Effector memory CD8-positive, alpha-beta T cell (primary cell): ENCODE measurements at regions not wholly inside any gene's neighbourhood (a gene's known extent, or its start where the extent isn't known, plus 50 kb on each side); places are given as distances from the start of the nearest gene placed in this dataset.
A peak's percentile ranks its signal among the peaks of the same experiment; 100 is the strongest.

ENCODE experiments used
- ATAC-seq: fragments of 150-1000 bp; cut with Tn5 transposase; replicated peaks from 2 replicates; pipeline ENCODE4 v1.10.0; 2021; ENCODE audit warnings: mild to moderate bottlenecking, moderate library complexity
- DNase-seq, 3 experiments: peaks; one replicate each; pipeline ENCODE4 v3.0.0; 2021
- H3K27ac Mint-ChIP-seq, 2 donors: one replicate each; pipeline ENCODE4 v1.8.0; 2022; ENCODE audit warnings: mild to moderate bottlenecking in 2 of 2, mixed read lengths in 2 of 2, moderate library complexity in 2 of 2
- H3K27me3 Mint-ChIP-seq, 2 donors: one replicate each; pipeline ENCODE4 v1.8.0; 2022; ENCODE audit warnings: mixed read lengths in 2 of 2
- H3K36me3 Mint-ChIP-seq: one replicate; pipeline ENCODE4 v1.8.0; 2022; ENCODE audit warnings: mild to moderate bottlenecking, moderate library complexity, mixed read lengths; ENCODE audit not compliant: insufficient read depth
- H3K4me1 Mint-ChIP-seq, 2 donors: one replicate each; pipeline ENCODE4 v1.8.0; 2022; ENCODE audit warnings: low read depth in 2 of 2, mixed read lengths in 2 of 2
- H3K4me3 Mint-ChIP-seq, 2 donors: one replicate each; pipeline ENCODE4 v1.8.0; 2022; ENCODE audit warnings: mild to moderate bottlenecking in 2 of 2, mixed read lengths in 2 of 2, moderate library complexity in 2 of 2
- H3K9me3 Mint-ChIP-seq, 2 donors: one replicate each; pipeline ENCODE4 v1.8.0; 2022; ENCODE audit warnings: mixed read lengths in 2 of 2

- Mint-ChIP-seq H3K27ac (no peak overlapping the region), H3K9me3 (no peaks in the 10 kb centered on the region), H3K4me1 (no peaks in the 10 kb centered on the region), H3K36me3 (no peaks in the 10 kb centered on the region), H3K4me3 (no peak overlapping the region), H3K27me3 (peaks cover 0 to 4% of the 10 kb centered on the region in 2 donors)
- no peak for ATAC-seq
- DNase-seq: no peak
These were observed 103.9 kb upstream of the TMEM132D start for GRCh38 chr12:130007771-130008170.

GRCh38 chr12:130008241-130008640, 104.4 kb upstream of the TMEM132D start:
- no peak overlapping the region for H3K4me3 Mint-ChIP-seq
- H3K9me3 Mint-ChIP-seq: no peaks in the 10 kb centered on the region
- H3K27me3 Mint-ChIP-seq: peaks cover 0 to 4% of the 10 kb centered on the region in 2 donors
- ATAC-seq (no peak), DNase-seq (no peak)
- no peaks in the 10 kb centered on the region for H3K4me1 Mint-ChIP-seq
- no peaks in the 10 kb centered on the region for H3K36me3 Mint-ChIP-seq
- H3K27ac Mint-ChIP-seq: no peak overlapping the region

GRCh38 chr12:130009961-130010360, 106.1 kb upstream of the TMEM132D start:
- Mint-ChIP-seq H3K4me1 (no peaks in the 10 kb centered on the region), H3K4me3 (no peak overlapping the region), H3K9me3 (no peaks in the 10 kb centered on the region), H3K27me3 (peaks cover 0 to 4% of the 10 kb centered on the region in 2 donors), H3K27ac (no peak overlapping the region), H3K36me3 (no peaks in the 10 kb centered on the region)
- DNase-seq (no peak), ATAC-seq (no peak)

GRCh38 chr12:130011611-130012385, 108.0 kb upstream of the TMEM132D start:
- H3K9me3 Mint-ChIP-seq: no peaks in the 10 kb centered on the region
- ATAC-seq: no peak
- H3K4me3 Mint-ChIP-seq: no peak overlapping the region
- H3K27ac Mint-ChIP-seq: no peak overlapping the region
- H3K36me3 Mint-ChIP-seq: no peaks in the 10 kb centered on the region
- no peaks in the 10 kb centered on the region for H3K4me1 Mint-ChIP-seq
- DNase-seq: no peak
- H3K27me3 Mint-ChIP-seq: peaks cover 0 to 4% of the 10 kb centered on the region in 2 donors

- Mint-ChIP-seq H3K27ac (no peak overlapping the region), H3K4me3 (no peak overlapping the region), H3K36me3 (no peaks in the 10 kb centered on the region), H3K27me3 (peaks cover 0 to 4% of the 10 kb centered on the region in 2 donors), H3K9me3 (no peaks in the 10 kb centered on the region), H3K4me1 (no peaks in the 10 kb centered on the region)
- DNase-seq: peak; percentile 5 to 6 (median 5)
- no peak for ATAC-seq
These were observed 110.1 kb upstream of the TMEM132D start for GRCh38 chr12:130013771-130014484.

GRCh38 chr12:130014485-130014807, 110.6 kb upstream of the TMEM132D start:
- Mint-ChIP-seq H3K4me1 (no peaks in the 10 kb centered on the region), H3K4me3 (no peak overlapping the region), H3K27ac (no peak overlapping the region), H3K36me3 (no peaks in the 10 kb centered on the region), H3K27me3 (peaks cover 0 to 4% of the 10 kb centered on the region in 2 donors), H3K9me3 (no peaks in the 10 kb centered on the region)
- no peak for DNase-seq
- no peak for ATAC-seq

- DNase-seq: no peak
- Mint-ChIP-seq H3K4me1 (no peaks in the 10 kb centered on the region), H3K4me3 (no peak overlapping the region), H3K36me3 (no peaks in the 10 kb centered on the region), H3K9me3 (no peaks in the 10 kb centered on the region), H3K27me3 (no peaks in the 10 kb centered on the region), H3K27ac (no peak overlapping the region)
- ATAC-seq: no peak
These were observed 112.4 kb upstream of the TMEM132D start for GRCh38 chr12:130016194-130016593.

- DNase-seq (no peak), ATAC-seq (no peak)
- Mint-ChIP-seq H3K4me3 (no peak overlapping the region), H3K27me3 (no peaks in the 10 kb centered on the region), H3K9me3 (no peaks in the 10 kb centered on the region), H3K36me3 (no peaks in the 10 kb centered on the region), H3K27ac (no peak overlapping the region), H3K4me1 (no peaks in the 10 kb centered on the region)
These were observed 113.2 kb upstream of the TMEM132D start for GRCh38 chr12:130016986-130017385.

- Mint-ChIP-seq H3K36me3 (no peaks in the 10 kb centered on the region), H3K4me3 (no peak overlapping the region), H3K27ac (no peak overlapping the region), H3K9me3 (no peaks in the 10 kb centered on the region), H3K27me3 (no peaks in the 10 kb centered on the region), H3K4me1 (no peaks in the 10 kb centered on the region)
- ATAC-seq: no peak
- no peak for DNase-seq
These were observed 114.0 kb upstream of the TMEM132D start for GRCh38 chr12:130017591-130018449.

GRCh38 chr12:130018614-130019013, 114.8 kb upstream of the TMEM132D start:
- Mint-ChIP-seq H3K27ac (no peak overlapping the region), H3K9me3 (no peaks in the 10 kb centered on the region), H3K4me3 (no peak overlapping the region), H3K36me3 (no peaks in the 10 kb centered on the region), H3K27me3 (peaks cover 0 to 7% of the 10 kb centered on the region in 2 donors), H3K4me1 (no peaks in the 10 kb centered on the region)
- DNase-seq (no peak), ATAC-seq (no peak)

GRCh38 chr12:130026608-130027176, 122.9 kb upstream of the TMEM132D start:
- Mint-ChIP-seq H3K27ac (no peak overlapping the region), H3K4me1 (no peaks in the 10 kb centered on the region), H3K27me3 (peaks cover 15 to 16% of the 10 kb centered on the region in 2 donors), H3K9me3 (no peaks in the 10 kb centered on the region), H3K36me3 (no peaks in the 10 kb centered on the region), H3K4me3 (no peak overlapping the region)
- ATAC-seq (no peak), DNase-seq (no peak)

- peaks cover 15 to 16% of the 10 kb centered on the region in 2 donors for H3K27me3 Mint-ChIP-seq
- H3K36me3 Mint-ChIP-seq: no peaks in the 10 kb centered on the region
- H3K4me1 Mint-ChIP-seq: no peaks in the 10 kb centered on the region
- no peak overlapping the region for H3K4me3 Mint-ChIP-seq
- H3K27ac Mint-ChIP-seq: no peak overlapping the region
- ATAC-seq (no peak), DNase-seq (no peak)
- H3K9me3 Mint-ChIP-seq: no peaks in the 10 kb centered on the region
These were observed 124.0 kb upstream of the TMEM132D start for GRCh38 chr12:130027798-130028197.

GRCh38 chr12:130029151-130029550, 125.3 kb upstream of the TMEM132D start:
- ATAC-seq (no peak), DNase-seq (no peak)
- Mint-ChIP-seq H3K27ac (no peak overlapping the region), H3K4me1 (no peaks in the 10 kb centered on the region), H3K36me3 (no peaks in the 10 kb centered on the region), H3K4me3 (no peak overlapping the region), H3K27me3 (peaks cover 5 to 15% of the 10 kb centered on the region in 2 donors), H3K9me3 (no peaks in the 10 kb centered on the region)
